ENCODE measurements at regions not wholly inside any gene's neighbourhood (a gene's known extent, or its start where the extent isn't known, plus 50 kb on each side); places are given as distances from the start of the nearest gene placed in this dataset.

- no peak for TF ChIP-seq POLR2AphosphoS5 (IDR thresholded peaks at IDR 0.05; ENCODE audit: borderline replicate concordance, low read depth, low read length)
- no peak for TF ChIP-seq EZH2 (IDR thresholded peaks at IDR 0.05)
- no peak for TF ChIP-seq FOXP2 (optimal IDR thresholded peaks at IDR 0.05; ENCODE audit: control extremely low read depth, extremely low read length, insufficient read depth)
Measured at GRCh38 chr4:120329386-120329785, 262.7 kb upstream of the MAD2L1 start.

GRCh38 chr4:120327276-120327675 lies 260.6 kb upstream of the MAD2L1 start:
- no peak overlapping the region for H3K9ac ChIP-seq (ENCODE audit: insufficient read length)
- no peaks in the 10 kb centered on the region for H3K9me3 ChIP-seq (ENCODE audit: low read depth, low read length)
- H3K36me3 ChIP-seq (ENCODE audit: insufficient read depth, low read length): no peaks in the 10 kb centered on the region
- H3K4me3 ChIP-seq: no peak overlapping the region
- DNase-seq (ENCODE audit: low read depth, low spot score): no peak
- TF ChIP-seq EZH2 (IDR thresholded peaks at IDR 0.05) (no peak), POLR2AphosphoS5 (IDR thresholded peaks at IDR 0.05; ENCODE audit: borderline replicate concordance, low read depth, low read length) (no peak), FOXP2 (optimal IDR thresholded peaks at IDR 0.05; ENCODE audit: control extremely low read depth, extremely low read length, insufficient read depth) (no peak)
- no peak overlapping the region for H3K27ac ChIP-seq

More at GRCh38 chr4:120329386-120329785, 262.7 kb upstream of the MAD2L1 start:
- no peak overlapping the region for H3K9ac ChIP-seq (ENCODE audit: insufficient read length)
- H3K27ac ChIP-seq: no peak overlapping the region
- DNase-seq (ENCODE audit: low read depth, low spot score): no peak
- H3K9me3 ChIP-seq (ENCODE audit: low read depth, low read length): no peaks in the 10 kb centered on the region
- H3K4me3 ChIP-seq: no peak overlapping the region
- no peaks in the 10 kb centered on the region for H3K36me3 ChIP-seq (ENCODE audit: insufficient read depth, low read length)

- Histone ChIP-seq H3K4me3 (no peak overlapping the region), H3K9me3 (ENCODE audit: low read depth, low read length) (no peaks in the 10 kb centered on the region), H3K36me3 (ENCODE audit: insufficient read depth, low read length) (no peaks in the 10 kb centered on the region), H3K27ac (no peak overlapping the region), H3K9ac (ENCODE audit: insufficient read length) (no peak overlapping the region)
- DNase-seq (ENCODE audit: low read depth, low spot score): no peak
- TF ChIP-seq POLR2AphosphoS5 (IDR thresholded peaks at IDR 0.05; ENCODE audit: borderline replicate concordance, low read depth, low read length) (no peak), FOXP2 (optimal IDR thresholded peaks at IDR 0.05; ENCODE audit: control extremely low read depth, extremely low read length, insufficient read depth) (no peak), EZH2 (IDR thresholded peaks at IDR 0.05) (no peak)
Measured at GRCh38 chr4:120319046-120319767, 252.6 kb upstream of the MAD2L1 start.

DNA sequence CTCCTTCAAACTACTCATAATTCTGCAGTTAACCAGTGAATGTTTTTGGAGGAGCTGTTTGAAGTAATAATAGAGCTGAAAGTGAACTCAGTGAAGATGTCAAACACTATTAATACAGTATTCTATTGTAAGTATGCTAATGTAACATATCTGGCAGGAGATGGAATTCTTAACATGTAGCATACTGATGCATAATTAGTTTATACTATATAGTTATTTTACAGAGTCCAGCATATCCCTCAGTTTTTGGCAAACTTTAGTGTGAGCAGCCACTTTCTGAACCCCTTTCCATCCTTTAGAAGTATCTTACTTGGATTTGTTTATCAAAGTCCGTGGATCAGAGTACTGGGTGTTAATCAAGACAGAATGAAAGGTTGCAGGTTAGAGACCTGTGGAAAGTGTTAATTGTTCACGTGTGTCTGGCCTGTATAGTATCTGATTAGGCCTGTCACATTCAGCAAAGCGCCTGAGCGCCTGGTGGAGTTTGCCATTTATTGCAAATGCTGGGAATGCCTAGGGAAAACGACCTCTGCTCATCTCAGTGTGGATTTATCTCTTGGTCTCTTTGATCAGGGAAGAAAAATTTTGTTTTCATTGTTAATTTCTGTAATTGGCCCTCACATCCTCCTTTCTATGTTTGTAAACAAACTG lies 251.7 kb upstream of the MAD2L1 start:
- Histone ChIP-seq H3K9me3 (ENCODE audit: low read depth, low read length) (no peaks in the 10 kb centered on the region), H3K36me3 (ENCODE audit: insufficient read depth, low read length) (no peaks in the 10 kb centered on the region), H3K4me3 (no peak overlapping the region), H3K9ac (ENCODE audit: insufficient read length) (no peak overlapping the region), H3K27ac (no peak overlapping the region)
- no peak for TF ChIP-seq FOXP2 (optimal IDR thresholded peaks at IDR 0.05; ENCODE audit: control extremely low read depth, extremely low read length, insufficient read depth)
- no peak for TF ChIP-seq POLR2AphosphoS5 (IDR thresholded peaks at IDR 0.05; ENCODE audit: borderline replicate concordance, low read depth, low read length)
- no peak for TF ChIP-seq EZH2 (IDR thresholded peaks at IDR 0.05)
- DNase-seq (ENCODE audit: low read depth, low spot score): no peak

GRCh38 chr4:120317713-120318112 lies 251.1 kb upstream of the MAD2L1 start:
- H3K9ac ChIP-seq (ENCODE audit: insufficient read length): no peak overlapping the region
- H3K4me3 ChIP-seq: no peak overlapping the region
- no peak for TF ChIP-seq POLR2AphosphoS5 (IDR thresholded peaks at IDR 0.05; ENCODE audit: borderline replicate concordance, low read depth, low read length)
- no peak for TF ChIP-seq FOXP2 (optimal IDR thresholded peaks at IDR 0.05; ENCODE audit: control extremely low read depth, extremely low read length, insufficient read depth)
- no peak overlapping the region for H3K27ac ChIP-seq
- no peaks in the 10 kb centered on the region for H3K36me3 ChIP-seq (ENCODE audit: insufficient read depth, low read length)
- H3K9me3 ChIP-seq (ENCODE audit: low read depth, low read length): no peaks in the 10 kb centered on the region
- no peak for DNase-seq (ENCODE audit: low read depth, low spot score)

GRCh38 chr4:120316416-120316815 lies 249.8 kb upstream of the MAD2L1 start:
- H3K27ac ChIP-seq: no peak overlapping the region
- no peaks in the 10 kb centered on the region for H3K9me3 ChIP-seq (ENCODE audit: low read depth, low read length)
- no peak overlapping the region for H3K9ac ChIP-seq (ENCODE audit: insufficient read length)
- DNase-seq (ENCODE audit: low read depth, low spot score): no peak
- H3K4me3 ChIP-seq: no peak overlapping the region
- no peaks in the 10 kb centered on the region for H3K36me3 ChIP-seq (ENCODE audit: insufficient read depth, low read length)
- TF ChIP-seq POLR2AphosphoS5 (IDR thresholded peaks at IDR 0.05; ENCODE audit: borderline replicate concordance, low read depth, low read length): no peak
- TF ChIP-seq FOXP2 (optimal IDR thresholded peaks at IDR 0.05; ENCODE audit: control extremely low read depth, extremely low read length, insufficient read depth): no peak
- no peak for TF ChIP-seq EZH2 (IDR thresholded peaks at IDR 0.05)

DNA sequence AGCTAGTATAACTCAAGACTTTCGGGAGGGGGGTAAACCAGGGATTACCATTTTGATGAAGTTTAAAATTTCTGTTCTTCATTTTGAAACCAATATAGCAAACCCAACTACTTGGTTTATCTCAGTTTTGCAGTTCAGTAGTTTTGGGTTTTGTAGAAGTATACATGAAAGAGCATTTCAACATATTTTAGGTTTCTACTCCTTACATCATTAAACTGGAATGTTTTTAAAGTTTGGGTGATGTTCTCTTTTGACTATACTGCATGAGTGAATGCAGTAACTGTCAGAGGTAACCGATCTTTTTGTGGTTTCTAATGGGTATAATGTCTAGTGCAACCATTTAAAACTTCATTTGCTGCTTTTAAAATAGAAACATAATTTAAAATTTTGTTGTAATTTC lies 248.3 kb upstream of the MAD2L1 start:
- Histone ChIP-seq H3K4me3 (no peak overlapping the region), H3K36me3 (ENCODE audit: insufficient read depth, low read length) (no peaks in the 10 kb centered on the region), H3K9ac (ENCODE audit: insufficient read length) (no peak overlapping the region), H3K27ac (no peak overlapping the region), H3K9me3 (ENCODE audit: low read depth, low read length) (no peaks in the 10 kb centered on the region)
- TF ChIP-seq EZH2 (IDR thresholded peaks at IDR 0.05) (no peak), POLR2AphosphoS5 (IDR thresholded peaks at IDR 0.05; ENCODE audit: borderline replicate concordance, low read depth, low read length) (no peak), FOXP2 (optimal IDR thresholded peaks at IDR 0.05; ENCODE audit: control extremely low read depth, extremely low read length, insufficient read depth) (no peak)
- DNase-seq (ENCODE audit: low read depth, low spot score): no peak

DNA sequence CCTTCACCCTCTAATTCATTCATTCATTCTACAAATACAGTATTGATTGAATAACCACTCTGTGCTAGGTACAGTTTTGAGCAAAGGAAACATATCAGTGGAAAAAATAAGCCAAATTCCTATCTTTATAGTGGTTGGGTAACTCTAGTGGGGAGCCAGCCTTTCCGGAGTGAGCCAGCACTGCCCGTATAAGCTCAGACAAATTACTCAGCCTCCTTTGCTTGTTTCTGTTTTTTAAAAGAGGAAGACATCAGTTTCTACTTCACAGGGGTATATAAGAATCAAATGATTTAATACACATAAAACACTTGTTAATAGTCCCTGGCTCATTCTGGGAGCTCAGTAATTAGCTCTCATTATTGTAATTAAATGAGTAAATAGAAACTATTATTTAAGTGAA lies 238.2 kb upstream of the MAD2L1 start:
- TF ChIP-seq FOXP2 (optimal IDR thresholded peaks at IDR 0.05; ENCODE audit: control extremely low read depth, extremely low read length, insufficient read depth) (no peak), POLR2AphosphoS5 (IDR thresholded peaks at IDR 0.05; ENCODE audit: borderline replicate concordance, low read depth, low read length) (no peak), EZH2 (IDR thresholded peaks at IDR 0.05) (no peak)
- Histone ChIP-seq H3K36me3 (ENCODE audit: insufficient read depth, low read length) (no peaks in the 10 kb centered on the region), H3K4me3 (no peak overlapping the region), H3K9ac (ENCODE audit: insufficient read length) (no peak overlapping the region), H3K27ac (no peak overlapping the region), H3K9me3 (ENCODE audit: low read depth, low read length) (no peaks in the 10 kb centered on the region)
- no peak for DNase-seq (ENCODE audit: low read depth, low spot score)
